HG03139 (cell line): ENCODE measurements at regions not wholly inside any gene's neighbourhood (a gene's known extent, or its start where the extent isn't known, plus 50 kb on each side); places are given as distances from the start of the nearest gene placed in this dataset.
"Not testable (repeated sequence)": the region's sequence is repeated elsewhere in the genome, so short reads cannot be mapped to it uniquely, and the experiment has no call there.

Source experiments
- ATAC-seq: cut with Tn5 transposase; IDR thresholded peaks from one replicate; pipeline ENCODE4 v1.9.1; 2021; ENCODE audit not compliant: unreplicated experiment

GRCh38 chr15:62894322-62895085 is 148.0 kb upstream of the TPM1 start:
- ATAC-seq = no peak

GRCh38 chr15:62895139-62895866 is 147.2 kb upstream of the TPM1 start:
- ATAC-seq = no peak

GRCh38 chr15:62895905-62896316 is 146.6 kb upstream of the TPM1 start:
- ATAC-seq = no peak

- ATAC-seq = no peak
Measured at GRCh38 chr15:62896380-62896866, 146.1 kb upstream of the TPM1 start.

GRCh38 chr15:62896969-62897486 is 145.5 kb upstream of the TPM1 start:
- no peak for ATAC-seq

- ATAC-seq = no peak
Measured at GRCh38 chr15:62897634-62898033, 144.9 kb upstream of the TPM1 start.

GRCh38 chr15:62899090-62899493 is 143.5 kb upstream of the TPM1 start:
- ATAC-seq = no peak

GRCh38 chr15:62900071-62900802 is 142.3 kb upstream of the TPM1 start:
- ATAC-seq = no peak

- ATAC-seq = no peak
Measured at GRCh38 chr15:62901087-62901486, 141.5 kb upstream of the TPM1 start.

GRCh38 chr15:62901909-62902546 is 140.5 kb upstream of the TPM1 start:
- no peak for ATAC-seq

- no peak for ATAC-seq
Measured at GRCh38 chr15:62902821-62903220, 139.7 kb upstream of the TPM1 start.

- no peak for ATAC-seq
Measured at GRCh38 chr15:62903437-62903836, 139.1 kb upstream of the TPM1 start.

- ATAC-seq = no peak
Measured at GRCh38 chr15:62904041-62904910, 138.3 kb upstream of the TPM1 start.

GRCh38 chr15:62906627-62907026 is 135.9 kb upstream of the TPM1 start:
- ATAC-seq = no peak

- no peak for ATAC-seq
Measured at GRCh38 chr15:62907275-62907674, 135.3 kb upstream of the TPM1 start.

- not testable (repeated sequence) for ATAC-seq
Measured at GRCh38 chr15:62908341-62908740, 134.2 kb upstream of the TPM1 start.

- no peak for ATAC-seq
Measured at GRCh38 chr15:62909257-62909656, 133.3 kb upstream of the TPM1 start.

- ATAC-seq = no peak
Measured at GRCh38 chr15:62912282-62912681, 130.3 kb upstream of the TPM1 start.

GRCh38 chr15:62912808-62913207 is 129.7 kb upstream of the TPM1 start:
- no peak for ATAC-seq

GRCh38 chr15:62913246-62913645 is 129.3 kb upstream of the TPM1 start:
- ATAC-seq = no peak
